B cell (primary cell): ENCODE measurements at regions not wholly inside any gene's neighbourhood (a gene's known extent, or its start where the extent isn't known, plus 50 kb on each side); places are given as distances from the start of the nearest gene placed in this dataset.

Experiments used
- ATAC-seq: fragments of 200-7000 bp; cut with Tn5 transposase; one replicate; pipeline ENCODE4 v1.10.0; 2021; ENCODE audit warnings: low read depth, mild to moderate bottlenecking, moderate number of reproducible peaks, moderate library complexity
- CTCF ChIA-PET: fragments of 350-600 bp; sonication (Branson Sonifier 250); formaldehyde crosslinking; loops from one replicate; lab custom pipeline; 2021; ENCODE audit warnings: antibody characterized with exemption, inconsistent platforms; lab: Charles Lee
- POLR2A ChIA-PET: fragments of 350-600 bp; sonication (Branson Sonifier 250); formaldehyde crosslinking; loops from one replicate; lab custom pipeline; 2021; ENCODE audit warnings: antibody characterized with exemption; lab: Charles Lee
- DNase-seq: peaks from one replicate; pipeline ENCODE4 v3.0.0; 2013
- H2AFZ ChIP-seq: 2 replicates; pipeline ENCODE4 v1.6.1; 2012; ENCODE audit warnings: mild to moderate bottlenecking, low read depth, low read length; ENCODE audit not compliant: insufficient read depth, poor library complexity, severe bottlenecking
- H3K27ac ChIP-seq, 2 donors: 1 replicate in 1 of 2; 2 replicates in 1 of 2; pipeline ENCODE4 v1.5.1; 2012 to 2013; ENCODE audit warnings: low read length in 2 of 2, mild to moderate bottlenecking in 2 of 2, moderate library complexity in 1 of 2
- H3K27me3 ChIP-seq, 4 experiments: fragments of 200-600 bp in 1 of 4; sonication (generic) in 1 of 4; replicated peaks in 1 of 4; 1 replicate in 2 of 4; 2 replicates in 2 of 4; pipeline versions ENCODE4 v1.6.1 to v1.7.0; 2013 to 2016; ENCODE audit warnings: low read length in 3 of 4, mild to moderate bottlenecking in 2 of 4, mixed read lengths in 1 of 4, moderate library complexity in 1 of 4; ENCODE audit not compliant: insufficient read depth in 4 of 4, control insufficient read depth in 3 of 4; ENCODE audit errors: control extremely low read depth in 1 of 4
- H3K36me3 ChIP-seq, 2 experiments: replicated peaks in 1 of 2; 1 replicate in 1 of 2; 2 replicates in 1 of 2; pipeline versions ENCODE4 v1.6.1 to v1.7.1; 2013; ENCODE audit warnings: low read length in 1 of 2; ENCODE audit not compliant: insufficient read depth in 2 of 2, control insufficient read depth in 1 of 2; ENCODE audit errors: control extremely low read depth in 1 of 2, extremely low read depth in 1 of 2
- H3K4me1 ChIP-seq, 2 donors: fragments of 200-600 bp in 1 of 2; sonication (generic) in 1 of 2; 1 replicate in 1 of 2; 2 replicates in 1 of 2; pipeline versions ENCODE4 v1.5.1 to v1.6.1; 2013 to 2017; ENCODE audit warnings: low read length in 2 of 2; ENCODE audit not compliant: control insufficient read depth in 2 of 2, insufficient read depth in 2 of 2
- H3K4me2 ChIP-seq: replicated peaks from 2 replicates; pipeline ENCODE3; 2012; ENCODE audit warnings: mild to moderate bottlenecking, low read depth, low read length; ENCODE audit not compliant: poor library complexity, severe bottlenecking
- H3K4me3 ChIP-seq, 5 experiments: fragments of 200-600 bp in 1 of 5; sonication (generic) in 1 of 5; 1 replicate in 3 of 5; 2 replicates in 2 of 5; pipeline versions ENCODE4 v1.5.1 to v1.7.0; 2011 to 2016; ENCODE audit warnings: low read length in 4 of 5, mild to moderate bottlenecking in 4 of 5, low read depth in 2 of 5, control low read depth in 1 of 5, moderate library complexity in 1 of 5; ENCODE audit not compliant: insufficient read depth in 1 of 5; ENCODE audit errors: control extremely low read depth in 1 of 5, extremely low read depth in 1 of 5
- H3K79me2 ChIP-seq: fragments of 200-600 bp; sonication (generic); one replicate; pipeline ENCODE4 v1.6.0; 2016; ENCODE audit warnings: low read length; ENCODE audit not compliant: control insufficient read depth, insufficient read depth
- H3K9ac ChIP-seq: fragments of 200-600 bp; sonication (generic); 2 replicates; pipeline ENCODE4 v1.6.1; 2017; ENCODE audit warnings: mild to moderate bottlenecking, low read length, moderate library complexity
- H3K9me3 ChIP-seq, 3 donors: one replicate each; pipeline versions ENCODE4 v1.6.1 to v1.7.1; 2013; ENCODE audit warnings: low read length in 2 of 3; ENCODE audit not compliant: control insufficient read depth in 2 of 3, insufficient read depth in 1 of 3; ENCODE audit errors: control extremely low read depth in 1 of 3
- H4K20me1 ChIP-seq: 2 replicates; pipeline ENCODE4 v1.6.0; 2012; ENCODE audit warnings: mild to moderate bottlenecking, low read length; ENCODE audit not compliant: insufficient read depth, control insufficient read depth, poor library complexity, severe bottlenecking
- H3K27ac Mint-ChIP-seq: one replicate; pipeline ENCODE4 v1.8.0; 2021; ENCODE audit warnings: mixed read lengths
- H3K27me3 Mint-ChIP-seq: one replicate; pipeline ENCODE4 v1.8.0; 2021; ENCODE audit warnings: mixed read lengths
- H3K4me1 Mint-ChIP-seq: one replicate; pipeline ENCODE4 v1.8.0; 2021; ENCODE audit warnings: mixed read lengths
- H3K4me3 Mint-ChIP-seq: one replicate; pipeline ENCODE4 v1.8.0; 2021; ENCODE audit warnings: mixed read lengths
- H3K9me3 Mint-ChIP-seq: one replicate; pipeline ENCODE4 v1.8.0; 2022; ENCODE audit warnings: mixed read lengths; ENCODE audit not compliant: insufficient read depth
- EZH2 ChIP-seq: IDR thresholded peaks from 2 replicates; pipeline ENCODE4 v1.6.1; 2012; ENCODE audit warnings: borderline replicate concordance, low read depth, mild to moderate bottlenecking, moderate library complexity, low read length; ENCODE audit not compliant: insufficient read depth, poor library complexity, severe bottlenecking
- WGBS: methylation state at CpG from one replicate; pipeline ENCODE4 v1.1.5; 2013; ENCODE audit warnings: missing lambda C conversion rate; ENCODE audit not compliant: insufficient coverage; 5-methylcytosine and 5-hydroxymethylcytosine counted together
- intact Hi-C: fragments of 100-400 bp; cut with micrococcal nuclease; formaldehyde crosslinking; loops from one replicate; pipeline ENCODE4 v1.10.0; 2022
- TF ChIP-seq, protein P1 (sequence below): fragments of 200-600 bp; IDR thresholded peaks from one replicate; pipeline ENCODE4 v1.8.0; 2022; ENCODE audit warnings: antibody characterized with exemption, mild to moderate bottlenecking

DNA sequence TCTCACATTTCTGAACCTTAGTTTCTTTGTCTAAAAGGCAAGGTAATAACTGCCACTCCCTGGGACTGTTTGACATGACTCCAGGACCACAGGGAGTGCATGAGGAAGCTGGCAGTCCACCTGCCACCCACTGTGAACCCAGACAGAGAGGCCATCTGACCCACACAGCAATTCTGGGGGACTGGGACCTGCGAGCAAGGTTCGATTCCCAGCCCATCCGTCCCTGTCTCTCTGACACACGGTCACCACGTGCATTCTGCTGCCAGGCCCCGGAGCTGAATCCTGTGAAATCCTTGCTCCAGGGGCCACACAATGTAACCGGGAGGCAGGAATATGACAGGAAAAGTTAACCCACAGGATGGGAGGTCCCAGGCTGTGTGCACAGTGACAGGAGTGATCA is 218.8 kb upstream of the FOXF1 start:
- Histone ChIP-seq H2AFZ (no peak overlapping the region), H3K4me2 (no peak overlapping the region), H4K20me1 (no peaks in the 10 kb centered on the region), H3K36me3 (no peaks in the 10 kb centered on the region), H3K79me2 (no peaks in the 10 kb centered on the region), H3K9me3 (peaks cover 0 to 10% (median 0%) of the 10 kb centered on the region in 3 donors), H3K27me3 (peaks cover 0 to 68% (median 9%) of the 10 kb centered on the region in 4 experiments), H3K4me3 (no peak overlapping the region), H3K27ac (no peak overlapping the region), H3K9ac (no peak overlapping the region), H3K4me1 (no peaks in the 10 kb centered on the region)
- H3K27me3 Mint-ChIP-seq: peaks cover 80% of the 10 kb centered on the region
- 70% methylated on average over 7 of the region's 7 CpGs for WGBS
- H3K4me1 Mint-ChIP-seq: no peaks in the 10 kb centered on the region
- TF ChIP-seq EZH2: no peak
- TF ChIP-seq, protein P1, sequence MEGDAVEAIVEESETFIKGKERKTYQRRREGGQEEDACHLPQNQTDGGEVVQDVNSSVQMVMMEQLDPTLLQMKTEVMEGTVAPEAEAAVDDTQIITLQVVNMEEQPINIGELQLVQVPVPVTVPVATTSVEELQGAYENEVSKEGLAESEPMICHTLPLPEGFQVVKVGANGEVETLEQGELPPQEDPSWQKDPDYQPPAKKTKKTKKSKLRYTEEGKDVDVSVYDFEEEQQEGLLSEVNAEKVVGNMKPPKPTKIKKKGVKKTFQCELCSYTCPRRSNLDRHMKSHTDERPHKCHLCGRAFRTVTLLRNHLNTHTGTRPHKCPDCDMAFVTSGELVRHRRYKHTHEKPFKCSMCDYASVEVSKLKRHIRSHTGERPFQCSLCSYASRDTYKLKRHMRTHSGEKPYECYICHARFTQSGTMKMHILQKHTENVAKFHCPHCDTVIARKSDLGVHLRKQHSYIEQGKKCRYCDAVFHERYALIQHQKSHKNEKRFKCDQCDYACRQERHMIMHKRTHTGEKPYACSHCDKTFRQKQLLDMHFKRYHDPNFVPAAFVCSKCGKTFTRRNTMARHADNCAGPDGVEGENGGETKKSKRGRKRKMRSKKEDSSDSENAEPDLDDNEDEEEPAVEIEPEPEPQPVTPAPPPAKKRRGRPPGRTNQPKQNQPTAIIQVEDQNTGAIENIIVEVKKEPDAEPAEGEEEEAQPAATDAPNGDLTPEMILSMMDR: no peak
- CTCF ChIA-PET: no interaction called here
- intact Hi-C loops: no loop called here
- ATAC-seq (no peak), DNase-seq (no peak)
- POLR2A ChIA-PET: no interaction called here
- no peak overlapping the region for H3K27ac Mint-ChIP-seq
- H3K9me3 Mint-ChIP-seq: no peaks in the 10 kb centered on the region
- H3K4me3 Mint-ChIP-seq: no peak overlapping the region

DNA sequence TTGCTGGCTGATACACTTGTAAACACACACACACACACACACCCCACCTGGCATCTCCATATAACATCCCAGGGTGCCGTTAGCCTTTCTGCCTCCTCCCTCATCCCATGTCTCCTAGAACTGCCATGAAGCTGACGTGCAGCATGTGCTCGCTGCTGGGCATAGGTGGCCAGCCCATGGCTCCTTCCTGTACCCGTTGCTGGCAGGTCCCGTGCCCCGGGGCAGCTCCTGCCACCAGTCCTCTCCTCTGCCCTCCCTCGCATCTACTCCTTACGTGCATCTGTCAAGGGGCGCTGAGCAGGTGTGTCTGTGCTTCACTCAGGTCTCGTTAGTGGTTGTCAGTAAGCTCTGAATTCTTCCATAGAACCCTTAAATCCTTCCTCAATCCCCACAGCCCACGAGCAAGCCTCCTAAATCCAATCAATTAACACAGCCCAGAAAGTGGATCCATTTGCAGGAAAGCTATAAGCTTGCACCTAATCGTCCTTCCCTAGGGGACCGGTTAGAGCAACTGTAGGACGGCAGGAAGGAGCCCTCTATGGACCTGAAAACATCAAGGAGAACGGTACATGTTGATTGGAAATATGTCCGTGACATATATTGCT is 218.1 kb upstream of the FOXF1 start:
- 87% methylated on average over 11 of the region's 16 CpGs for WGBS
- Histone ChIP-seq H2AFZ (no peak overlapping the region), H3K36me3 (no peaks in the 10 kb centered on the region), H3K27ac (no peak overlapping the region), H3K9me3 (peaks cover 0 to 10% (median 0%) of the 10 kb centered on the region in 3 donors), H3K4me1 (no peaks in the 10 kb centered on the region), H3K4me3 (no peak overlapping the region), H3K27me3 (peaks cover 0 to 65% (median 10%) of the 10 kb centered on the region in 4 experiments), H3K4me2 (no peak overlapping the region), H3K79me2 (no peaks in the 10 kb centered on the region), H4K20me1 (no peaks in the 10 kb centered on the region), H3K9ac (no peak overlapping the region)
- Mint-ChIP-seq H3K27ac (no peak overlapping the region), H3K4me3 (no peak overlapping the region), H3K9me3 (no peaks in the 10 kb centered on the region), H3K4me1 (no peaks in the 10 kb centered on the region), H3K27me3 (peaks cover 82% of the 10 kb centered on the region)
- ChIA-PET CTCF (no interaction called here), POLR2A (no interaction called here)
- intact Hi-C loops: no loop called here
- ATAC-seq (no peak), DNase-seq (no peak)
- TF ChIP-seq, protein P1: no peak
- TF ChIP-seq EZH2: no peak
